SKM-1 (cell line): ENCODE measurements at regions not wholly inside any gene's neighbourhood (a gene's known extent, or its start where the extent isn't known, plus 50 kb on each side); places are given as distances from the start of the nearest gene placed in this dataset.
"Not testable (repeated sequence)": the region's sequence is repeated elsewhere in the genome, so short reads cannot be mapped to it uniquely, and the experiment has no call there.

Experiments used
- DNase-seq: peaks from one replicate; lab custom pipeline; 2025; ENCODE audit not compliant: unreplicated experiment; lab: John Stamatoyannopoulos, UW

DNA sequence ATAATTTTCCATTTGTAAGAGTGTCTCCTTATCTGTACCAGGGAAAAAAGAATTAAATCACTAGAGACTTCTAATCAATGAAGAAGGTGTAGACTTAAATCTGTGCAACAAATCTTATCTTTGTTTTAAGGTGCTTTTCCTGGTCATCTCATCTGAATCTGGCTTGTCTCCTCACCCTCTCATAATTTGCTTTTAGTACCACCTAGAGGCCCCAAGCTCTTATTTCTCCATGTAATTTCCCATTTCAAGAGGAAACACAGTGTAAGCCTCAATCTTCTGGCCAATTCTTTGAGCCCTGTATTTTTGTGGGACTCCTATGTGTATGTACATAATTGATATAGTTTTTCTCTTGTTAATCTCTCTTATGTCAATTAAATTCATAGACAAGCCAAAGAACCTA is 1975.3 kb upstream of the CDH6 start:
- DNase-seq = no peak

GRCh38 chr5:29214839-29215238 is 1978.6 kb upstream of the CDH6 start:
- no peak for DNase-seq

DNA sequence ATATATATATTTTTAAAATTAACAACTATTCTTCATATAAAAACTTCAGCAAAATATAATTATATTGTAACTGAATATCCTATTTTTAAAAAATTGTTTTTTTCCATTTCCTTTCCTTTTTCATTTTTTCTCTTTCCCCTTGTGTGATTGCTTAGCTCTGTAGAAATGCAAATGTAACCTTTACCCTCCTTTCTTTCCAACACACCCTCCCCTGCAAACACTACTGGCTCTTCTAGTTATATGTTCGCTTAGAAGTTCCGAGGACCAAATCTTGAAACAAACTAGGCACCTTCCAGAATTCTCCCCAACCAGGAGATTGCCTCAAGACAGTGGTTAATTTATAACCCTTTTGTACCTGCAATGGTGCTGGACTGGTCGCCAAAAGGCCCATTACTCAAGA is 1980.0 kb upstream of the CDH6 start:
- DNase-seq = no peak

- DNase-seq = no peak
Observed at GRCh38 chr5:29208024-29208423, 1985.5 kb upstream of the CDH6 start.

DNA sequence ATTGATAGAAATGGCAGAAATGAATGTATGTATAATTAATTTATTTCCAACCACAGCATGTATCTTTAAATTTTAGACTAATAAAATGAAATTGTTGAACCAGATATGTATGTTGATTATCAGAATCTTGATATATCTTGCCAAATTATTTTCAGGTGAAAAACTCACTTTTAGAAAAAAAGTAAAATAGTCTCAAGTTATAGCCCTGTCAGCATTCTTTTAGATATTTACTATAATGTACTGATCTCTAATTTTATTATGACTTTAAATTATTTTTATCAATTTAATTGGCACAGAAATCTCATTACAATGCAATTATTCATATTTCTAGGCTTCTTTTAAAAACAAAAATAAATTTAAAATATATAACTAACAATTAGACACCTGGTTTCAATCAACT is 1990.4 kb upstream of the CDH6 start:
- DNase-seq = no peak

DNA sequence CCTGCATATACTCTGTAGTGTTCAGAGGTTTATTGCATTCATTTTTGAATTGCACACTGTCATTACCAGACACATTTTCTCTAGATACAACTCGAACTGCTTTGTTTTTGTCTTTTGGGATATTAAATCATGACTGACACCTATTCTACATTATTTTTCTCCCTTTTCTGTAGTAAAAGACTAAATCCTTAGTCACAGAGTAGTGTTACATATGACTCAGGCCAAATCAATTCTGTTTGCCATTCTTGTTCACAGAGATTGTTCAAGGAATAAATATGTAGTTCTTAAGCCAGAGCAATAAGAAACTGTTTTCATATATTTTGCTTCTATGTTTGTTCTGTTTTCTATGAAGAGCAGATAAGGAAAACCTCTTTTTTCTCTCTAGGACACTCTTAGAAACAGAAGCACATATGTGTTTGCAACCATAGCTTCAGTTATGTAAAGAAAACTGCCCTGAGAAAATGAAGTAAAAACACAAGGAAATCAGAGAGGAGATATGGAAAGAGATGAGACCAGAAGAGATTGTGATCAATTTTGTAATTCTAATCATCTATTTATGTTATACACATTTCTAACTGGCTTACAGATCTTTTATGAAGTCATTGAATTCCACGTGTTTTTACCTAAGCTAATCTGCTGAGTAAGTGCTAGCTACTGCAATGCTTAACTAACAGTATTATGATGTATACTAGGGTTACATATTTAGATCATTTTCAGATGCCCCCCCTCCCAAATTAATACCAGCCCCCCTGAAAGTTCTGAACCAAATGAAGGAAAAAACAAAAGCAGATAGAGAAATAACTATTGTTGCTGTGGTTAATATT is 1995.6 kb upstream of the CDH6 start:
- DNase-seq = no peak

DNA sequence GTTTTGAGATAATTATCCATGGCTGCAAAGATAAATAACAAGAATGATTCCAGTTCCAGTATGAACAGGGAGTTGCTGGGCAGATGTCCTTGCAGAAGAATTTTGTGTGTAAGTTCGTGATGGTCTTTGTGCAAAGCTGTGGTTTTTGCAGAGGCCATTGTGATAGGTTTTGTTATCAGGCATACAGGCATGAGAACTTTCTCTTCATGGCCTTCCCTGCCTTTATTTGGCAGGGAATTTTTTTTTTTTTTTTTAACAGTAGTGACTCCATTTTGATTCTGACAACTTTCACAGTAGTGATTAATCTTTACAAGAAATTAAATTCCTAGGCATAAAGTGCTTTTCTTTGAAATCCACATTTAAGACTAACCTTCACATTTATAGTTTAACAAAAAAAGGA is 1999.5 kb upstream of the CDH6 start:
- no peak for DNase-seq

DNA sequence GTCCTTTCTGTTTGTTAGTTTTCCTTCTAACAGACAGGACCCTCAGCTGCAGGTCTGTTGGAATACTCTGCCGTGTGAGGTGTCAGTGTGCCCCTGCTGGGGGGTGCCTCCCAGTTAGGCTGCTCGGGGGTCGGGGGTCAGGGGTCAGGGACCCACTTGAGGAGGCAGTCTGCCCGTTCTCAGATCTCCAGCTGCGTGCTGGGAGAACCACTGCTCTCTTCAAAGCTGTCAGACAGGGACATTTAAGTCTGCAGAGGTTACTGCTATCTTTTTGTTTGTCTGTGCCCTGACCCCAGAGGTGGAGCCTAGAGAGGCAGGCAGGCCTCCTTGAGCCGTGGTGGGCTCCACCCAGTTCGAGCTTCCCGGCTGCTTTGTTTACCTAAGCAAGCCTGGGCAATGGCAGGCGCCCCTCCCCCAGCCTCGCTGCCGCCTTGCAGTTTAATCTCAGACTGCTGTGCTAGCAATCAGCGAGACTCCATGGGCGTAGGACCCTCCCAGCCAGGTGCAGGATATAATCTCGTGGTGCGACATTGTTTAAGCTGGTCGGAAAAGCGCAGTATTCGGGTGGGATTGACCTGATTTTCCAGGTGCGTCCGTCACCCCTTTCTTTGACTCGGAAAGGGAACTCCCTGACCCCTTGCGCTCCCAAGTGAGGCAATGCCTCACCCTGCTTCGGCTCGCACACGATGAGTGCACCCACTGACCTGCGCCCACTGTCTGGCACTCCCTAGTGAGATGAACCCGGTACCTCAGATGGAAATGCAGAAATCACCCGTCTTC is 2002.0 kb upstream of the CDH6 start:
- DNase-seq = not testable (repeated sequence)

- not testable (repeated sequence) for DNase-seq
Observed at GRCh38 chr5:29190398-29190797, 2003.1 kb upstream of the CDH6 start.

- not testable (repeated sequence) for DNase-seq
Observed at GRCh38 chr5:29186380-29186779, 2007.1 kb upstream of the CDH6 start.

DNA sequence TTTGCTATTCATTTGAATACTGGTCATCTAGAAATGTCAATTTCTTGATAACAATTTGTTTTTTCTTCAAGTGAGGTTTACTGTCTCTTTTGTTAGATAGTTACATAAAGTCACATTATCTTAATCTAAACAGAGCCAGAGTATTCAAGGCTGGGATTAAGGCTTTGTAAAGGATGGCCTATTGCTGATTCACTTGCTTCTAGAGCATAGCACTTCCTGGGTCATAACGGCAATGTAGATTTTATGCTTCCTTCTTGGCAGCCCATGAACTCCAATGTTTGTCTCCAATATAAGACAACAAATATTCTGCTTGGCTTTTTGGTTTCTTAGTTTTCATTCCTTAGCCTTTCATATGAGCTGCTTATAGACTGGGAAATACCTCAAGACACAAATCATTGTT is 2007.9 kb upstream of the CDH6 start:
- no peak for DNase-seq

GRCh38 chr5:29175774-29176173 is 2017.7 kb upstream of the CDH6 start:
- no peak for DNase-seq

- DNase-seq = no peak
Observed at GRCh38 chr5:29170599-29170998, 2022.9 kb upstream of the CDH6 start.

- DNase-seq = no peak
Observed at GRCh38 chr5:29169886-29170285, 2023.6 kb upstream of the CDH6 start.

DNA sequence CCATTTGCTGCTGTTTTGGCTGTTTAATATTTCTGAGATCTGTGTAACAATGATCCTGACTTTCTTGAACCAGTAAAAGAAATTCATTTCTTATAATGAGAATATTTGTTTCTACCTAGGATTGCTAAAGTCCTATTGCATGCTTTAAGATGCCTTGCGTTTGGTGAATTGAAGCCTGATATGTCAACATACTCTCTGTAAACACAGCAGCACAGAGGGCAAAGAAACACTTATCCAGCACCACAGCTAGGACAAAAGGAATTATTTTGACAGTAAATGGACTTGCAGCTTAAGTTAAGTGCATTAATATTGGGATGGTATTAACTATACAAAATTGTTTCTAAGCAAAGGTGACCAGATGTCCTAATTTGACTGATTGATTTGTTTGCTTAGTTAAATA is 2031.2 kb upstream of the CDH6 start:
- no peak for DNase-seq

GRCh38 chr5:29161399-29162291 is 2031.8 kb upstream of the CDH6 start:
- no peak for DNase-seq

DNA sequence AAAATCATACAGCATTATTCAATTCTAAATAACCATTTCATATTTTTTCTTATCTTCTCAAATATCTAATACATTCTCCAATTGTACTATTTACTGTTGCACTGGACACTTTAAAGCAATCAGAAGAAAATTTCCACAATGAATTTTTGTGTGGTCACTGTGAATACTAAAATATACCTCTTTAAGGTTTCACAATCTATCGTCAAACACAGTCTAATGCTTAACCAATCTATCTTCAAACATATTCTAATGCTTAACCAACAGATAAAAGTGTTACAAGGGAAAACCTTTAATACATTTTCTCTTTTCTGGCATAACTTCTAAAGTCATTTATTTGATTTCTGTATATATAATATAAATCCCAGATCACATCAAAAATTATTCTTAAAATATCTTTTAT is 2035.5 kb upstream of the CDH6 start:
- no peak for DNase-seq

- DNase-seq = no peak
Observed at GRCh38 chr5:29150840-29151239, 2042.6 kb upstream of the CDH6 start.

- no peak for DNase-seq
Observed at GRCh38 chr5:29148581-29148980, 2044.9 kb upstream of the CDH6 start.

- DNase-seq = no peak
Observed at GRCh38 chr5:29148073-29148472, 2045.4 kb upstream of the CDH6 start.

DNA sequence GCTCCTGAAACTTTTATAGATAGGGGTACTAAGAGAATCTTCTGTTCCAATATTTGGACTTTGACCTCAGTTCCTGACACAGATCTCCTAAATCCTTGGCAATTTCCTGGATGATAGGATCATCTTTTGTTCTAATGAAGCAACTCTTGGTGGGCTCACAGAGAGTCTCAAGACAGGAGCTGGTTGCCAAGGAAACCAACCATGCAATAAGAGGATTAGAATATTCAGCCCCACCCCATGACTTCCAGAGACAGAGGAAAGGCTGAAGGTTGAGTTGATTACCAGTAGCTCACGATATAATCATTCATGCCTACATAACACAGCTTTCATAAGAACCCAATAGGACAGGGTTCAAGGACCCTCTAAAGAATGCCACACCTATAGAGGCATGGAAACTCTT is 2050.2 kb upstream of the CDH6 start:
- DNase-seq = no peak
